Hindlimb muscle (tissue), 1 donor: ENCODE measurements at regions not wholly inside any gene's neighbourhood (a gene's known extent, or its start where the extent isn't known, plus 50 kb on each side); places are given as distances from the start of the nearest gene placed in this dataset.
"Not testable (repeated sequence)": the region's sequence is repeated elsewhere in the genome, so short reads cannot be mapped to it uniquely, and the experiment has no call there.

Experiments used
- DNase-seq: peaks from one replicate; pipeline ENCODE4 v3.0.0-alpha.2; 2013

GRCh38 chr9:79403495-79403894 is 168.3 kb upstream of the TLE4 start:
- DNase-seq, result no peak

GRCh38 chr9:79408200-79408599 is 163.6 kb upstream of the TLE4 start:
- no peak for DNase-seq

- DNase-seq, result no peak
These were observed 163.1 kb upstream of the TLE4 start for GRCh38 chr9:79408617-79409016.

GRCh38 chr9:79409182-79409823 is 162.5 kb upstream of the TLE4 start:
- no peak for DNase-seq

- DNase-seq, result no peak
These were observed 145.9 kb upstream of the TLE4 start for GRCh38 chr9:79425840-79426239.

- no peak for DNase-seq
These were observed 143.3 kb upstream of the TLE4 start for GRCh38 chr9:79428422-79428821.

GRCh38 chr9:79430619-79431018 is 141.1 kb upstream of the TLE4 start:
- no peak for DNase-seq

- no peak for DNase-seq
These were observed 140.6 kb upstream of the TLE4 start for GRCh38 chr9:79431019-79431679.

- no peak for DNase-seq
These were observed 139.3 kb upstream of the TLE4 start for GRCh38 chr9:79432485-79432884.

- peak; percentile 26 for DNase-seq
These were observed 138.1 kb upstream of the TLE4 start for GRCh38 chr9:79433703-79434102.

GRCh38 chr9:79439221-79439620 is 132.5 kb upstream of the TLE4 start:
- not testable (repeated sequence) for DNase-seq

GRCh38 chr9:79446523-79447307 is 125.0 kb upstream of the TLE4 start:
- no peak for DNase-seq

- no peak for DNase-seq
These were observed 124.5 kb upstream of the TLE4 start for GRCh38 chr9:79447308-79447605.

GRCh38 chr9:79447762-79448161 is 124.0 kb upstream of the TLE4 start:
- DNase-seq, result no peak

GRCh38 chr9:79452265-79452664 is 119.5 kb upstream of the TLE4 start:
- DNase-seq, result no peak

- DNase-seq, result no peak
These were observed 110.1 kb upstream of the TLE4 start for GRCh38 chr9:79461712-79462111.

- no peak for DNase-seq
These were observed 106.6 kb upstream of the TLE4 start for GRCh38 chr9:79465156-79465555.

GRCh38 chr9:79469164-79469563 is 102.6 kb upstream of the TLE4 start:
- no peak for DNase-seq

- DNase-seq, result no peak
These were observed 100.8 kb upstream of the TLE4 start for GRCh38 chr9:79470954-79471353.

- peak; percentile 69 for DNase-seq
These were observed 99.9 kb upstream of the TLE4 start for GRCh38 chr9:79471580-79472543.

GRCh38 chr9:79473704-79474103 is 98.1 kb upstream of the TLE4 start:
- DNase-seq, result no peak

GRCh38 chr9:79477241-79477840 is 94.4 kb upstream of the TLE4 start:
- DNase-seq, result no peak
